Dendritic cell treated with granulocyte-macrophage colony-stimulating factor and Interleukin-4, amounts not matched to agents 40 ng/mL and 50 ng/mL, for 4 days (primary cell): ENCODE measurements at regions not wholly inside any gene's neighbourhood (a gene's known extent, or its start where the extent isn't known, plus 50 kb on each side); places are given as distances from the start of the nearest gene placed in this dataset.
"Not testable (repeated sequence)": the region's sequence is repeated elsewhere in the genome, so short reads cannot be mapped to it uniquely, and the experiment has no call there.

ENCODE experiments used
- H3K27ac Mint-ChIP-seq: one replicate; pipeline ENCODE4 v1.8.0; 2022; ENCODE audit warnings: mild to moderate bottlenecking, mixed read lengths
- H3K27me3 Mint-ChIP-seq: one replicate; pipeline ENCODE4 v1.8.0; 2022; ENCODE audit warnings: mild to moderate bottlenecking, mixed read lengths
- H3K36me3 Mint-ChIP-seq: one replicate; pipeline ENCODE4 v1.8.0; 2022; ENCODE audit warnings: low read depth, mixed read lengths
- H3K4me1 Mint-ChIP-seq: one replicate; pipeline ENCODE4 v1.8.0; 2022; ENCODE audit warnings: low read depth, mixed read lengths
- H3K4me3 Mint-ChIP-seq: one replicate; pipeline ENCODE4 v1.8.0; 2022; ENCODE audit warnings: mild to moderate bottlenecking, moderate library complexity, mixed read lengths
- H3K9me3 Mint-ChIP-seq: one replicate; pipeline ENCODE4 v1.8.0; 2022; ENCODE audit warnings: mixed read lengths
- intact Hi-C: fragments of 100-400 bp; cut with micrococcal nuclease; formaldehyde crosslinking; loops from one replicate; pipeline ENCODE4 v1.15.0; 2022

GRCh38 chr21:31583937-31584336, 75.6 kb upstream of the SOD1 start:
- H3K36me3 Mint-ChIP-seq, H3K27ac Mint-ChIP-seq, H3K9me3 Mint-ChIP-seq, H3K4me1 Mint-ChIP-seq, H3K4me3 Mint-ChIP-seq, intact Hi-C loops, H3K27me3 Mint-ChIP-seq: not testable (repeated sequence)

- Mint-ChIP-seq H3K36me3 (no peaks in the 10 kb centered on the region), H3K27me3 (peaks cover 4% of the 10 kb centered on the region), H3K4me3 (no peak overlapping the region), H3K27ac (no peak overlapping the region), H3K9me3 (no peaks in the 10 kb centered on the region), H3K4me1 (no peaks in the 10 kb centered on the region)
- intact Hi-C loops = no loop called here
These were observed 76.0 kb upstream of the SOD1 start for GRCh38 chr21:31583498-31583897.

DNA sequence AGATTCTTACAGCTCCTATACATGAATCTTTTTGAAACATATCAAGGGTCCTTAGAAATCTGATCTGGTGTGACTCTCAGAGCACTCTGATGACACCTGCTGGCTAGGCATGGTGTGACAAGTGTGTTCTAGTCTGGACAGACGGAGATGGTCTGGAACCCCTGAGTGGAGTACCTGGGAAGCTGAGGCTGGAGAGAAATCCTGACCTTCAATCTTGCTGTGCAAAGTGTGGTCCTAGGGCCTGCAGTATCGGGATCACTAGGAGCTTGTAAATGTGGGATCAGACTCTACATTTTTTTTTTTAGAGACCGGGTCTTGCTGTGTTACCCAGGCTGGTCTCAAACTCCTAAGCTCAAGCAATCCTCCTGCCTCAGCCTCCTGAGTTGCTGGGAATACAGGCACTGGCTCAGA, 78.6 kb upstream of the SOD1 start:
- Mint-ChIP-seq H3K27me3 (peaks cover 2% of the 10 kb centered on the region), H3K4me1 (peaks cover 13% of the 10 kb centered on the region)
- intact Hi-C loops = loop anchor here (1.0 kb wide), 1 partner anchor 383 kb away; no protein-coding TSS in a partner anchor

DNA sequence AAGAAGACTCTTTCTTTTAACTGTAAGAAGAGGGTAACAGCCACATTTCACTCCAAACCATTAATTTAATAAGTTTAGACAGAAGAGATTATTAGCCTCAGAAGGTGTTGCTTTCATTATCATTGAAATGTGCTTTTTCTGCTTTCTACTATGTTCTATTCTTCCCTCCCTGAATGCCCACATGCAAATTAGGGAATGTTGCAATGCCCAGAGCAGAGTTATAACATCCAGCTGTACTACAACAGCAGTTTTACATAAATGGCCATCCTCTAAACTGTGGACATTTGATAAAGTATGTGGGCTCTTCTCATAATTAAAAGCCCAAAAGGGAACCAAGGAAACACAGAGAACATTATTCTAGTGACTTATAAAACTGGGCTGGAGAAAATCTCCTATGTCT, 82.2 kb upstream of the SOD1 start:
- H3K27me3 Mint-ChIP-seq = peaks cover 3% of the 10 kb centered on the region
- peaks cover 13% of the 10 kb centered on the region for H3K4me1 Mint-ChIP-seq
- no peaks in the 10 kb centered on the region for H3K36me3 Mint-ChIP-seq
- no peak overlapping the region for H3K4me3 Mint-ChIP-seq
- intact Hi-C loops = no loop called here
- H3K9me3 Mint-ChIP-seq = no peaks in the 10 kb centered on the region
- H3K27ac Mint-ChIP-seq = no peak overlapping the region

More for the DNA sequence above, 78.6 kb upstream of the SOD1 start:
- Mint-ChIP-seq H3K36me3 (no peaks in the 10 kb centered on the region), H3K27ac (no peak overlapping the region), H3K9me3 (no peaks in the 10 kb centered on the region), H3K4me3 (no peak overlapping the region)

DNA sequence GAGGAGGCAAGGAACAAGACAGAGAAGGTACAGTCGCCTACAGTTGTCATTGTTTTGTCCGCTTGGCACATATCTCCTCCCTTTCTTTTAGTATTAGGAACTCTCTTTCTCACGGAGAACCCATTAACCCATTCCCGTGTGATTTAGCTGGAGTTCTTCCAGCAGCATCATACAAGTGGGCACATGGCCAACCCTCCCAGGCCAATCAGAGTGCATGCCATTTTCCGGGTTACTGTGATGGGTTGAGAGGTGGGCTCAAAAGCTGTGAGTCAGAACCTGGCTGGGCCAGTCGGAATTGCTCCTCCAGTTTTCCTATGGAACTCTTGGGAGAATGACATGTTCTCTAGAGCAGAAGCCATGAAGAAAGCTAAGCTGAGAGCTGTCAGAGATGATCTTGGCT, 83.1 kb upstream of the SOD1 start:
- no peak overlapping the region for H3K27ac Mint-ChIP-seq
- H3K4me3 Mint-ChIP-seq = no peak overlapping the region
- H3K4me1 Mint-ChIP-seq = peaks cover 13% of the 10 kb centered on the region
- peaks cover 6% of the 10 kb centered on the region for H3K27me3 Mint-ChIP-seq
- H3K9me3 Mint-ChIP-seq = no peaks in the 10 kb centered on the region
- intact Hi-C loops = no loop called here
- H3K36me3 Mint-ChIP-seq = no peaks in the 10 kb centered on the region

DNA sequence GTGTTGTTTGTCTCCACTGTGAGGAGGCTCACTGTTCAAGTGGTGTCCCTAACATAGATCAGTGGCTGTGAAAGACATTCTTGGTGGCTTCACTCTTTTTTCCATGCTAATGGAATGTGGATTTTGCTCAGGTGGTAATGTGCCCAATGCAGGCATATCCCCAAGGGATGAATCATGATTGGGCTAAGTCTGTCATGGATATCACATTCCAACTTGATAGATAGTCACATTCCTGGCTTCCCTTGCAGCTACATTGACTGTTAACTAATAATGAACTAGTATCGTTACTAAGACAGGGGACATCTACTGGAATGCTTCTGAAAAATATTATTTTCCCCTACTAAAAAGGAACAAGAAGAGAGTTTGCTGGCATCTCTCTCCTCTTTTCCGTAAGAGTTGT, 86.3 kb upstream of the SOD1 start:
- intact Hi-C loops = no loop called here
- Mint-ChIP-seq H3K36me3 (no peaks in the 10 kb centered on the region), H3K9me3 (no peaks in the 10 kb centered on the region), H3K27ac (no peak overlapping the region), H3K4me1 (peaks cover 18% of the 10 kb centered on the region), H3K4me3 (no peak overlapping the region), H3K27me3 (peaks cover 3% of the 10 kb centered on the region)

- Mint-ChIP-seq H3K9me3 (no peaks in the 10 kb centered on the region), H3K27ac (no peak overlapping the region), H3K27me3 (peaks cover 3% of the 10 kb centered on the region), H3K4me3 (no peak overlapping the region), H3K4me1 (peaks cover 8% of the 10 kb centered on the region), H3K36me3 (no peaks in the 10 kb centered on the region)
- intact Hi-C loops = no loop called here
These were observed 87.6 kb upstream of the SOD1 start for GRCh38 chr21:31571879-31572278.

- intact Hi-C loops = no loop called here
- Mint-ChIP-seq H3K27me3 (peaks cover 3% of the 10 kb centered on the region), H3K36me3 (no peaks in the 10 kb centered on the region), H3K9me3 (no peaks in the 10 kb centered on the region), H3K27ac (no peak overlapping the region), H3K4me3 (no peak overlapping the region), H3K4me1 (peaks cover 5% of the 10 kb centered on the region)
These were observed 88.5 kb upstream of the SOD1 start for GRCh38 chr21:31570824-31571566.

DNA sequence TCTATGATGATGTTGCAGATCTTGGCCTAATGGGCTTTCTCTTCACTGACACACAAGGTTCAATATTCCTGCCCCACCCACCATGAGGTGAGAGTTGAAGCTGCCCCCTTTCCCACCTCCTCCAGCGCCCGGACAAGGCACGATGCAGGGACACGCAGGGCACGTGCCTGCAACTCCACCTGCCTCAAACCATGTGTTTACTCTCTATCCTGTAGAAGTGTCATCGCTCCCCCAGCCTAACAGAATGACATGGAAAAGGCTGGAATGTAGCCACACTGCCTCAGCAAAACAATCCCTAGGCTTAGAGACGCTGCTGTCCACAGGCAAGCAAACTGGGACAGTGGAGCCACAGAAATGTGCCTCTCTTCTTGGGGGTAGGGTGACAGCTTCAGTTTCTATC, 92.9 kb upstream of the SOD1 start:
- Mint-ChIP-seq H3K4me1 (peaks cover 5% of the 10 kb centered on the region), H3K9me3 (no peaks in the 10 kb centered on the region), H3K27me3 (peaks cover 3% of the 10 kb centered on the region), H3K4me3 (no peak overlapping the region), H3K36me3 (no peaks in the 10 kb centered on the region), H3K27ac (no peak overlapping the region)
- intact Hi-C loops = no loop called here

GRCh38 chr21:31566064-31566463, 93.4 kb upstream of the SOD1 start:
- intact Hi-C loops = no loop called here
- Mint-ChIP-seq H3K9me3 (no peaks in the 10 kb centered on the region), H3K4me3 (no peak overlapping the region), H3K36me3 (no peaks in the 10 kb centered on the region), H3K27me3 (peaks cover 3% of the 10 kb centered on the region), H3K4me1 (peaks cover 5% of the 10 kb centered on the region), H3K27ac (no peak overlapping the region)

GRCh38 chr21:31564439-31564838, 95.1 kb upstream of the SOD1 start:
- Mint-ChIP-seq H3K9me3 (no peaks in the 10 kb centered on the region), H3K4me3 (no peak overlapping the region), H3K4me1 (peaks cover 10% of the 10 kb centered on the region), H3K27me3 (peaks cover 17% of the 10 kb centered on the region), H3K27ac (no peak overlapping the region), H3K36me3 (no peaks in the 10 kb centered on the region)
- intact Hi-C loops = no loop called here

DNA sequence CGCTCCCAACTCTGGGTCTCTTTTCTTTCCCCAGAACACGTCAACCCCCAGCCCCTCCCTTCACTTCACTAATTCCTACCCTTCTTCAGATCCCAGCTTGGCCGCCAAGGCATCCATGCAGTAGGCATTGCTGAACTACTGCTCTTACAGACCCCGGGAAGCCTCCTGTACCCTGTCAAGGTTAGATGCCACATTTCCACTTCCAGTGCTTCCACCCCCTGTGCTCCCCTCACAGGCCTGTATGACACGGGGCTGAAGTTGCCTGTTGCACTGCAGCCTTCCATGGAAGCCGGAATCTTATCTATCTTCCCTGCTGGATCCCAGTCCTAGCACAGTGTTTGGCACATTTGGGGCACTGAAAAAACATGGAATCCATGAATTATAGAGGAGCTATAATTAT, 99.0 kb upstream of the SOD1 start:
- no peaks in the 10 kb centered on the region for H3K36me3 Mint-ChIP-seq
- intact Hi-C loops = no loop called here
- peaks cover 51% of the 10 kb centered on the region for H3K27me3 Mint-ChIP-seq
- H3K9me3 Mint-ChIP-seq = no peaks in the 10 kb centered on the region
- peaks cover 24% of the 10 kb centered on the region for H3K4me1 Mint-ChIP-seq
- no peak overlapping the region for H3K27ac Mint-ChIP-seq
- no peak overlapping the region for H3K4me3 Mint-ChIP-seq

DNA sequence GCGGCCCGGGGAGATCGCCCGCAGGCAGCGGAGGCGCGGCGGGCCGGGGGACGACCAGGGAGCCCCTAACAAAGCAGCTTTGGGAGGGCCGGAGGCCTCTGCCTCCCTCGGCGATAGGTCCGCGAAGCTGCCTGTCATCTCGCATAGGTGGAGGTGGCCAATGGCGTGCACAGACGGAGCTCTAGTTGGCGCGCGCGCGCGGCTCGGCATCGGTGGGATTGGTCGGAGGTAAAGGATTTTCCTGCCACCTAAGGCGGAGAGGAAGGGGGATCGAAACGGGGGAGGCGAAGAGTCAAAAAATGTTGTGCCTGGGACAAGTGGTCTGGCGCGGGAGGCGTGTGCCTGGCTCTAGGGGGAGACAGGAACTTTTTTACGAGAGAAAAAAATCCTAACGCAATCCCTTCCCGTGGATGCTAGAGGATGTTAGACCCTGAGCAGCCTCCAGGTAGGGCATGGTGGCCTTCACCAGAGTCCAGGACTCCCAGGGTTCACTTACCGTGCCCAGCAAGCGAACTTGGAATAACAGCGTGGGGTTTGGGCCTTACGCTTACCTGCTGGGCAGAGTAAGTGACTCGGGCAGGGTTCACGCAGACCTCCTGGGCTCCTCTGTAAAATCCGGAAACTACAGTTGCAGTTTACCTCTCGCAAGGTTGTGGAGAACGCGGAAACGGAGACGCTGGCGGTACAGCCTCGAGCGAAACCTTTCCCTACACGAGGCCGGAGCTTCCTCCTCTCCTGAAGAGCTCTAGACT, 99.9 kb upstream of the SOD1 start:
- H3K27me3 Mint-ChIP-seq = peaks cover 55% of the 10 kb centered on the region
- intact Hi-C loops = no loop called here
- H3K27ac Mint-ChIP-seq = no peak overlapping the region
- H3K4me3 Mint-ChIP-seq = peak overlapping the region; percentile 68
- H3K36me3 Mint-ChIP-seq = no peaks in the 10 kb centered on the region
- peaks cover 25% of the 10 kb centered on the region for H3K4me1 Mint-ChIP-seq
- no peaks in the 10 kb centered on the region for H3K9me3 Mint-ChIP-seq

DNA sequence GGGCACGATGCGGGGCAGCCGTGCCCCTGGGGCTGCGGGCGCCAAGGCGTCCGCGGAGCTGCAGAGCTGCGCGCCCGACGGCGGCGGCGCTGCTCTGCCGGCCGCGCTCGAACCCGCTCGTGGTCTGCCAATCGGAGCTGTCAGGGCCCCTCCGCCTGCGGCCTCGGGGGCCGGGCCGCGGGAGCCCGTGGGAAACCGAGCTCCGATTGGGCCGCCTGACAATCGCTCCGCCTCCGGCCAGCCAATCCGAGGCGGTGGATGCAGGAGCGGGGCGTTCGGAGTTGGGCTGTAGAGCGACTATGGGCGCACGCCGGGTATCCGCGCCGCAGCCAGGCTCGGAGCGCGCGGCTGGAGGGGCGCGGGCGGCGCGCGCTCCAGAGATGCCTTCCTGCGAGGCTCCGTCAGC, 100.5 kb upstream of the SOD1 start:
- H3K9me3 Mint-ChIP-seq = no peaks in the 10 kb centered on the region
- no peaks in the 10 kb centered on the region for H3K36me3 Mint-ChIP-seq
- H3K27me3 Mint-ChIP-seq = peaks cover 58% of the 10 kb centered on the region
- peak overlapping the region; percentile 68 for H3K4me3 Mint-ChIP-seq
- no peak overlapping the region for H3K27ac Mint-ChIP-seq
- intact Hi-C loops = no loop called here
- peaks cover 30% of the 10 kb centered on the region for H3K4me1 Mint-ChIP-seq
